ENCODE measurements at regions not wholly inside any gene's neighbourhood (a gene's known extent, or its start where the extent isn't known, plus 50 kb on each side); places are given as distances from the start of the nearest gene placed in this dataset.
A peak's percentile ranks its signal among the peaks of the same experiment; 100 is the strongest.

- DNase-seq (ENCODE audit: low spot score) = no peak
- in situ Hi-C loops (cut with HindIII; ENCODE audit: low sequenced_read_pairs) = no loop called here
Measured at GRCh38 chr6:170232186-170233002, 58.5 kb downstream of the DLL1 start.

GRCh38 chr6:170231293-170232185 lies 59.3 kb downstream of the DLL1 start:
- in situ Hi-C loops (cut with HindIII; ENCODE audit: low sequenced_read_pairs) = no loop called here
- DNase-seq (ENCODE audit: low spot score) = peak; percentile 28

GRCh38 chr6:170230520-170231292 lies 60.2 kb downstream of the DLL1 start:
- in situ Hi-C loops (cut with HindIII; ENCODE audit: low sequenced_read_pairs) = no loop called here
- DNase-seq (ENCODE audit: low spot score) = peak; percentile 84

- in situ Hi-C loops (cut with HindIII; ENCODE audit: low sequenced_read_pairs) = no loop called here
- DNase-seq (ENCODE audit: low spot score) = no peak
Measured at GRCh38 chr6:170229851-170230519, 60.9 kb downstream of the DLL1 start.

- DNase-seq (ENCODE audit: low spot score) = no peak
- in situ Hi-C loops (cut with HindIII; ENCODE audit: low sequenced_read_pairs) = no loop called here
Measured at GRCh38 chr6:170229396-170229795, 61.5 kb downstream of the DLL1 start.

- in situ Hi-C loops (cut with HindIII; ENCODE audit: low sequenced_read_pairs) = no loop called here
- DNase-seq (ENCODE audit: low spot score) = no peak
Measured at GRCh38 chr6:170228946-170229310, 62.0 kb downstream of the DLL1 start.

- in situ Hi-C loops (cut with HindIII; ENCODE audit: low sequenced_read_pairs) = no loop called here
- peak; percentile 48 for DNase-seq (ENCODE audit: low spot score)
Measured at GRCh38 chr6:170227996-170228945, 62.6 kb downstream of the DLL1 start.

- in situ Hi-C loops (cut with HindIII; ENCODE audit: low sequenced_read_pairs) = no loop called here
- no peak for DNase-seq (ENCODE audit: low spot score)
Measured at GRCh38 chr6:170227521-170227983, 63.3 kb downstream of the DLL1 start.

- in situ Hi-C loops (cut with HindIII; ENCODE audit: low sequenced_read_pairs) = no loop called here
- DNase-seq (ENCODE audit: low spot score) = no peak
Measured at GRCh38 chr6:170226647-170227046, 64.2 kb downstream of the DLL1 start.

- in situ Hi-C loops (cut with HindIII; ENCODE audit: low sequenced_read_pairs) = no loop called here
Measured at GRCh38 chr6:170225852-170226417, 64.9 kb downstream of the DLL1 start.

GRCh38 chr6:170224694-170225660 lies 65.9 kb downstream of the DLL1 start:
- DNase-seq (ENCODE audit: low spot score) = peak; percentile 52
- in situ Hi-C loops (cut with HindIII; ENCODE audit: low sequenced_read_pairs) = no loop called here

More at GRCh38 chr6:170225852-170226417, 64.9 kb downstream of the DLL1 start:
- no peak for DNase-seq (ENCODE audit: low spot score)

GRCh38 chr6:170223718-170224693 lies 66.9 kb downstream of the DLL1 start:
- in situ Hi-C loops (cut with HindIII; ENCODE audit: low sequenced_read_pairs) = no loop called here
- no peak for DNase-seq (ENCODE audit: low spot score)

GRCh38 chr6:170222498-170223471 lies 68.1 kb downstream of the DLL1 start:
- in situ Hi-C loops (cut with HindIII; ENCODE audit: low sequenced_read_pairs) = no loop called here
- DNase-seq (ENCODE audit: low spot score) = peak; percentile 45

GRCh38 chr6:170221753-170222400 lies 69.0 kb downstream of the DLL1 start:
- in situ Hi-C loops (cut with HindIII; ENCODE audit: low sequenced_read_pairs) = no loop called here
- no peak for DNase-seq (ENCODE audit: low spot score)

Data from G401 (cell line).